GM12878 (cell line): ENCODE measurements at regions not wholly inside any gene's neighbourhood (a gene's known extent, or its start where the extent isn't known, plus 50 kb on each side); places are given as distances from the start of the nearest gene placed in this dataset.

Experiments used
- ATAC-seq: fragments of 200-7000 bp; cut with Tn5 transposase; 3 replicates; pipeline ENCODE4 v1.9.1; 2020; ENCODE audit warnings: mild to moderate bottlenecking, moderate library complexity
- BruUV-seq: library from RNA; stranded (reverse); fragments of 400-500 nt; replicated peaks from 2 replicates; lab custom pipeline; 2021; lab: Mats Ljungman, UMichigan
- CTCF ChIA-PET: fragments of 300-600 bp; sonication (Branson Sonifier 250); formaldehyde crosslinking; extraction: SDS; loops from one replicate; lab custom pipeline; 2021; ENCODE audit warnings: inconsistent platforms; lab: Yijun Ruan, JAX
- POLR2A ChIA-PET: fragments of 350-600 bp; formaldehyde crosslinking; extraction: SDS; loops from one replicate; lab custom pipeline; 2021; ENCODE audit warnings: inconsistent platforms; lab: Charles Lee
- RAD21 ChIA-PET: fragments of 300-600 bp; sonication (Branson Sonifier 250); formaldehyde crosslinking; loops from one replicate; lab custom pipeline; 2023; ENCODE audit warnings: antibody characterized with exemption; ENCODE audit not compliant: unreplicated experiment; lab: Charles Lee
- SMC1A ChIA-PET: fragments of 300-600 bp; sonication (Branson Sonifier 250); formaldehyde crosslinking; loops from one replicate; lab custom pipeline; 2023; ENCODE audit not compliant: unreplicated experiment, uncharacterized antibody; lab: Charles Lee
- DNase-seq: peaks from one replicate; pipeline ENCODE4 v3.0.0-alpha.2; 2011; ENCODE audit warnings: low read depth, low spot score
- FAIRE-seq: peaks from 3 replicates; lab custom pipeline; 2011; peaks lifted over from hg19 to GRCh38; lab: Jason Lieb, UNC
- H2AFZ ChIP-seq: 2 replicates; pipeline ENCODE4 v1.6.0; 2011; ENCODE audit warnings: low read depth, low read length, control low read depth; ENCODE audit not compliant: control insufficient read depth
- H3K27ac ChIP-seq: 2 replicates; pipeline ENCODE4 v1.5.1; 2011; ENCODE audit warnings: control low read depth; ENCODE audit not compliant: control insufficient read depth, insufficient read depth
- H3K27me3 ChIP-seq, 2 experiments: replicated peaks in 1 of 2; 2 replicates each; pipeline versions ENCODE4 v1.6.0 to v1.6.1; 2011; ENCODE audit warnings: low read length in 1 of 2; ENCODE audit not compliant: control insufficient read depth in 2 of 2, insufficient read depth in 2 of 2
- H3K36me3 ChIP-seq, 2 experiments: 2 replicates each; pipeline ENCODE4 v1.5.1; 2011; ENCODE audit warnings: low read length in 1 of 2; ENCODE audit not compliant: control insufficient read depth in 2 of 2, insufficient read depth in 2 of 2
- H3K4me1 ChIP-seq: 2 replicates; pipeline ENCODE4 v1.6.1; 2011; ENCODE audit warnings: mild to moderate bottlenecking, low read length, moderate library complexity, mixed read lengths; ENCODE audit not compliant: control insufficient read depth, insufficient read depth
- H3K4me2 ChIP-seq: 2 replicates; pipeline ENCODE4 v1.6.0; 2011; ENCODE audit warnings: control low read depth; ENCODE audit not compliant: control insufficient read depth, insufficient read depth
- H3K4me3 ChIP-seq: fragments of 200-600 bp; sonication (generic); 2 replicates; pipeline ENCODE4 v1.5.1; 2016
- H3K79me2 ChIP-seq: 2 replicates; pipeline ENCODE4 v1.6.0; 2011; ENCODE audit warnings: low read length; ENCODE audit not compliant: control insufficient read depth, insufficient read depth
- H3K9ac ChIP-seq: 2 replicates; pipeline ENCODE4 v1.8.0; 2011; ENCODE audit warnings: low read length, control low read depth, mixed read lengths; ENCODE audit not compliant: control insufficient read depth, insufficient read depth
- H3K9me3 ChIP-seq: replicated peaks from 3 replicates; pipeline ENCODE4 v1.5.1; 2011; ENCODE audit warnings: mild to moderate bottlenecking, low read length; ENCODE audit not compliant: control insufficient read depth, insufficient read depth
- H4K20me1 ChIP-seq: 2 replicates; pipeline ENCODE4 v1.6.0; 2011; ENCODE audit not compliant: control insufficient read depth, insufficient read depth
- CHD4 ChIP-seq: fragments of 200-600 bp; sonication (generic); IDR thresholded peaks from 2 replicates; pipeline ENCODE4 v1.6.1; 2016; ENCODE audit warnings: mild to moderate bottlenecking
- FOXK2 ChIP-seq: fragments of 450-650 bp; IDR thresholded peaks from 2 replicates; pipeline ENCODE4 v1.6.1; 2017; ENCODE audit warnings: mild to moderate bottlenecking, moderate library complexity
- KLF5 ChIP-seq: fragments of 450-650 bp; IDR thresholded peaks from 2 replicates; pipeline ENCODE4 v1.6.1; 2014; ENCODE audit warnings: mild to moderate bottlenecking; ENCODE audit not compliant: partially characterized antibody
- NR2F1 ChIP-seq: fragments of 450-650 bp; conservative IDR thresholded peaks from 2 replicates; pipeline ENCODE4 v1.6.1; 2017; ENCODE audit warnings: mild to moderate bottlenecking
- TARDBP ChIP-seq: IDR thresholded peaks from 2 replicates; pipeline ENCODE4 v1.6.1; 2016; ENCODE audit warnings: borderline replicate concordance
- ZSCAN29 ChIP-seq: fragments of 450-650 bp; IDR thresholded peaks from 2 replicates; pipeline ENCODE4 v1.6.1; 2017; ENCODE audit warnings: mild to moderate bottlenecking, moderate library complexity
- WGBS: methylation state at CpG from one replicate; pipeline ENCODE4 v1.1.6; 2016; ENCODE audit warnings: low lambda C conversion rate; ENCODE audit not compliant: insufficient replicate concordance, insufficient coverage; ENCODE audit errors: missing lambda C conversion rate; 5-methylcytosine and 5-hydroxymethylcytosine counted together
- in situ Hi-C: fragments of 300-500 bp; cut with MboI; formaldehyde crosslinking; loops from 9 replicates; pipeline ENCODE4 v1.14.3; 2018; ENCODE audit warnings: mixed read lengths
- intact Hi-C: fragments of 100-400 bp; cut with micrococcal nuclease; formaldehyde crosslinking; loops from one replicate; pipeline ENCODE4 v1.14.2; 2022; ENCODE audit not compliant: unreplicated experiment
- TF ChIP-seq, protein P1 (sequence below): fragments of 450-650 bp; IDR thresholded peaks from 2 replicates; pipeline ENCODE4 v1.6.1; 2018; ENCODE audit warnings: mild to moderate bottlenecking, low read depth, moderate library complexity; ENCODE audit not compliant: partially characterized antibody

DNA sequence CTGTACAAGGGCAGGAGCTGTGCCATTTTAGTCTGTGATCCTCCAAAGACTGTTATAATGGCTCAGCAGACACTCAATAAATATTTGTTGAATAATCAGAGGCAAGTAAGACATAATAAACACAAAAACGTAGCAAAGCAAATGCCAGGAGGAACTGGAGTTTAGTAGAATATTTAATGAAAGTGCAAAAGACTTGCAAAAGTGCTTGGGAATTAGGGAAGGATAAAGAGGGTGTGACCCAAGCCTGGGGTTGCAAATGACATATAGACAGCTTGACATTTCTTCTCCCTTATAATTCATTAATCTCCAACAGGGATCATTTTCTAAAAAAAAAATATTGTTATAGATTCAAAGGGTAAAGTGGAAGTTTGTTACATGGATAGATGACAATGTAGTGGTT lies 212.7 kb upstream of the PGR start:
- POLR2A ChIA-PET, result no interaction called here
- H3K36me3 ChIP-seq, result no peaks in the 10 kb centered on the region
- H3K27me3 ChIP-seq, result no peaks in the 10 kb centered on the region
- H2AFZ ChIP-seq, result no peak overlapping the region
- WGBS, result 0% methylated on average over 1 of the region's 1 CpG
- no peak for DNase-seq
- H3K4me3 ChIP-seq, result no peak overlapping the region
- H3K9ac ChIP-seq, result no peak overlapping the region
- no peaks in the 10 kb centered on the region for H3K79me2 ChIP-seq
- ATAC-seq, result no peak
- intact Hi-C loops, result no loop called here
- no peaks in the 10 kb centered on the region for H3K4me1 ChIP-seq
- BruUV-seq, result no TSS peak
- RAD21 ChIA-PET, result no interaction called here
- H3K4me2 ChIP-seq, result no peak overlapping the region
- no peak for TF ChIP-seq TARDBP
- TF ChIP-seq CHD4, result no peak
- no peak for TF ChIP-seq FOXK2
- TF ChIP-seq NR2F1, result no peak
- TF ChIP-seq KLF5, result no peak
- TF ChIP-seq, all 136 proteins: peak for 0
- Histone ChIP-seq H3K9me3 (no peaks in the 10 kb centered on the region), H4K20me1 (no peaks in the 10 kb centered on the region), H3K27ac (no peak overlapping the region)
- no peak for FAIRE-seq
- ChIA-PET SMC1A (no interaction called here), CTCF (no interaction called here)
- in situ Hi-C loops, result no loop called here

DNA sequence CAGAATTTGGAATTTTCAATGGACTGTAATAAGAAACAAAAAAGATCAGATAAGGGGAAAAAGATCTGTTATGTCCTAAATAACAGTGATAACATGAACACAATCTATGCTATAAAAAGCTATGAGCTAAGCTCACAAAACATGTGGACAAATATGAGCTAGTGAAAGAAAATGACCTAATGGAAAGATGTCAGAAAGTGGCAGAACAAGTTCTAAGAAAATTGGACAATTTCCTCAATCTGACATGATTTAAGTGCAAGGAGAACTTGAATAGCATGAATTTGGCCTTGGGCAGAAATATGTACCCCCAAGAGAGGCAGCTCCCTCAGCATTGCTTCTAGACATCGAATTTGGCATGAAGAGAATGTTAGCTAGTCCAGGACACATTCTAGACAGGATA lies 212.0 kb upstream of the PGR start:
- intact Hi-C loops, result no loop called here
- in situ Hi-C loops, result no loop called here
- CTCF ChIA-PET, result no interaction called here

More for the DNA sequence above, 212.0 kb upstream of the PGR start:
- H3K4me2 ChIP-seq, result no peak overlapping the region
- no peaks in the 10 kb centered on the region for H3K36me3 ChIP-seq
- no peaks in the 10 kb centered on the region for H3K9me3 ChIP-seq
- DNase-seq, result no peak
- H3K27ac ChIP-seq, result no peak overlapping the region
- H2AFZ ChIP-seq, result no peak overlapping the region
- no peak for ATAC-seq
- BruUV-seq, result no TSS peak
- no peaks in the 10 kb centered on the region for H3K4me1 ChIP-seq
- ChIA-PET RAD21 (no interaction called here), POLR2A (no interaction called here), SMC1A (interaction anchor here (1.9 kb wide), 1 partner anchor 18 kb away, joined by 6 read pairs; no protein-coding TSS in a partner anchor)
- no peak for FAIRE-seq
- H3K4me3 ChIP-seq, result no peak overlapping the region
- no peak overlapping the region for H3K9ac ChIP-seq
- H4K20me1 ChIP-seq, result no peaks in the 10 kb centered on the region
- no peaks in the 10 kb centered on the region for H3K79me2 ChIP-seq
- 4% methylated on average over 1 of the region's 1 CpG for WGBS
- no peak for TF ChIP-seq KLF5
- TF ChIP-seq, protein P1, sequence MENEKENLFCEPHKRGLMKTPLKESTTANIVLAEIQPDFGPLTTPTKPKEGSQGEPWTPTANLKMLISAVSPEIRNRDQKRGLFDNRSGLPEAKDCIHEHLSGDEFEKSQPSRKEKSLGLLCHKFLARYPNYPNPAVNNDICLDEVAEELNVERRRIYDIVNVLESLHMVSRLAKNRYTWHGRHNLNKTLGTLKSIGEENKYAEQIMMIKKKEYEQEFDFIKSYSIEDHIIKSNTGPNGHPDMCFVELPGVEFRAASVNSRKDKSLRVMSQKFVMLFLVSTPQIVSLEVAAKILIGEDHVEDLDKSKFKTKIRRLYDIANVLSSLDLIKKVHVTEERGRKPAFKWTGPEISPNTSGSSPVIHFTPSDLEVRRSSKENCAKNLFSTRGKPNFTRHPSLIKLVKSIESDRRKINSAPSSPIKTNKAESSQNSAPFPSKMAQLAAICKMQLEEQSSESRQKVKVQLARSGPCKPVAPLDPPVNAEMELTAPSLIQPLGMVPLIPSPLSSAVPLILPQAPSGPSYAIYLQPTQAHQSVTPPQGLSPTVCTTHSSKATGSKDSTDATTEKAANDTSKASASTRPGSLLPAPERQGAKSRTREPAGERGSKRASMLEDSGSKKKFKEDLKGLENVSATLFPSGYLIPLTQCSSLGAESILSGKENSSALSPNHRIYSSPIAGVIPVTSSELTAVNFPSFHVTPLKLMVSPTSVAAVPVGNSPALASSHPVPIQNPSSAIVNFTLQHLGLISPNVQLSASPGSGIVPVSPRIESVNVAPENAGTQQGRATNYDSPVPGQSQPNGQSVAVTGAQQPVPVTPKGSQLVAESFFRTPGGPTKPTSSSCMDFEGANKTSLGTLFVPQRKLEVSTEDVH, result no peak
- TF ChIP-seq ZSCAN29, result no peak
- H3K27me3 ChIP-seq, result no peaks in the 10 kb centered on the region
